ENCODE measurements at regions not wholly inside any gene's neighbourhood (a gene's known extent, or its start where the extent isn't known, plus 50 kb on each side); places are given as distances from the start of the nearest gene placed in this dataset.

GRCh38 chr7:22676385-22676784 is 50.6 kb upstream of the IL6 start:
- no peak for DNase-seq (ENCODE audit: low spot score)
- no peak for ATAC-seq
- Mint-ChIP-seq H3K4me3 (peak overlapping the region; percentile 85), H3K4me1 (ENCODE audit: low read depth in 2 of 2) (peaks cover 58 to 73% of the 10 kb centered on the region in 2 donors), H3K9me3 (peaks cover 10% of the 10 kb centered on the region), H3K27ac (peak overlapping the region; percentile 90 to 96), H3K27me3 (peaks cover 6 to 16% of the 10 kb centered on the region in 2 donors), H3K36me3 (peaks cover 20% of the 10 kb centered on the region)

DNA sequence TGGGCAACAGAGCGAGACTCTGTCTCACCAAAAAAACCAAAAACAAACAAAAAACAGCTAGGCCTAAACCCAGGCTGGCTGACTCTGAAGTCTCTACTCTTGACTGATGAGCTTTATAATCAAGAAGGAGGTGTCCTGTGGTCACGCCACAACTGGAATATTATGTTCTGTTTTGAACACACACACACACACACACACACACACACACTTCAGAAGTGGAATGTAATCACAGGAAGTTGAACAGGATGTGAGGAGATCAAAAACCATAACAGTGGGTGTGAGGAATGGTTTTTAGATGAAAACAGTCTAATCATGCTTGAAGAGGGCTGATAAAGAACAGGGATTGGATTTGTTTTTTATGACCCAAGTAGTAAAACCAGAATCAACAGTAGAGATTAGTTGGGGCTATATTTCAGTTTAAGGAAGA is 51.1 kb upstream of the IL6 start:
- ATAC-seq (peak in 1 of 2 donors; percentile 58), DNase-seq (ENCODE audit: low spot score) (no peak)
- Mint-ChIP-seq H3K4me1 (ENCODE audit: low read depth in 2 of 2) (peaks cover 55 to 71% of the 10 kb centered on the region in 2 donors), H3K27ac (peak overlapping the region; percentile 90 to 96), H3K27me3 (peaks cover 3 to 13% of the 10 kb centered on the region in 2 donors), H3K4me3 (peak overlapping the region; percentile 85), H3K36me3 (peaks cover 19% of the 10 kb centered on the region), H3K9me3 (peaks cover 7% of the 10 kb centered on the region)

- no peak for DNase-seq (ENCODE audit: low spot score)
- peaks cover 50 to 66% of the 10 kb centered on the region in 2 donors for H3K4me1 Mint-ChIP-seq (ENCODE audit: low read depth in 2 of 2)
- peak overlapping the region; percentile 85 for H3K4me3 Mint-ChIP-seq
- H3K9me3 Mint-ChIP-seq: peaks cover 7% of the 10 kb centered on the region
- peaks cover 14% of the 10 kb centered on the region for H3K36me3 Mint-ChIP-seq
- no peak for ATAC-seq
- H3K27me3 Mint-ChIP-seq: peaks cover 0 to 8% of the 10 kb centered on the region in 2 donors
- peak overlapping the region; percentile 90 to 96 for H3K27ac Mint-ChIP-seq
Observed at GRCh38 chr7:22675421-22675820, 51.6 kb upstream of the IL6 start.

DNA sequence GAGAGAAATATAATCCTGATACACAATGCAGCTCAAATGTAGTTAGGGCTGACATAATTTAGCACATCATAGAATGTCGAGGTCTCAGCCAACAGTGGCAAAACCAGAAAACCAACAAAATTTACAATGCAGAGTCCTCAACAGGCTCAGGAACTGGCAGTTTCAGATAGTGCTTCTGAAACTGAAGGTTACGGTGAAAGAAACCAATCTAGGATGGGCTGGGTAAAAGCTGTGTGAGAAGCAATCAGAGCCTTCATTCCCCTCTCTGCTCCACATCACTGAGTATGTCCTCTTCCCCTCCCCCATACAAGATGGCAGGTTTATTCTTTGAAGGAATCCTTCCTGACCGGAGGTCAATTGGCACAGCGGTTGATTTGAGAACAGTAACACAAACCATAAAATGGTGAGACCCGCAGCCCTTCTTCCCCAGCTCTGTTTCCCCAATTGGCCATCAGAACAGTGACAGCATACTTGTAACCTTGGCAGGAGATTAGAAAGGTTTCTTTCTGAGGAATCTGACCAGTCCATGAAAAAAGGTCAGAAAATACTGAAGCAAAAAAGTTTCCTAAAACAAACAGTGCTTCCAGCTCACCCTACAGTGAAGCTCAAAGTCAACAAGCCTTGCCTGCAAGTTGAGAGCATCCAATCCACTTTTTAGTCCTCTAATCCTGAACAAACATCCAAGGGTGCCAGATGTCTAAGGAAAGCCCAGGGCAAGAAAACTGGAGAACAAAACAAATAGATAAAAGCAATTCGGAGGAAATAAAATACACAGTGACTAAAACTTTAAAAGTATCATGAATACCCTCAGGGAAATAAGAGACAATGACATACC is 53.9 kb upstream of the IL6 start:
- H3K4me3 Mint-ChIP-seq: peak overlapping the region; percentile 67
- H3K9me3 Mint-ChIP-seq: peaks cover 7% of the 10 kb centered on the region
- ATAC-seq (peak; percentile 58 to 63), DNase-seq (ENCODE audit: low spot score) (no peak)
- peak overlapping the region; percentile 80 to 86 for H3K27ac Mint-ChIP-seq
- peaks cover 0 to 12% of the 10 kb centered on the region in 2 donors for H3K27me3 Mint-ChIP-seq
- peaks cover 13% of the 10 kb centered on the region for H3K36me3 Mint-ChIP-seq
- peaks cover 42 to 56% of the 10 kb centered on the region in 2 donors for H3K4me1 Mint-ChIP-seq (ENCODE audit: low read depth in 2 of 2)

- peaks cover 7% of the 10 kb centered on the region for H3K9me3 Mint-ChIP-seq
- peaks cover 0 to 16% of the 10 kb centered on the region in 2 donors for H3K27me3 Mint-ChIP-seq
- no peak for DNase-seq (ENCODE audit: low spot score)
- H3K4me3 Mint-ChIP-seq: peak overlapping the region; percentile 45
- H3K4me1 Mint-ChIP-seq (ENCODE audit: low read depth in 2 of 2): peaks cover 27 to 45% of the 10 kb centered on the region in 2 donors
- H3K27ac Mint-ChIP-seq: peak overlapping the region; percentile 80 to 86
- H3K36me3 Mint-ChIP-seq: peaks cover 10% of the 10 kb centered on the region
- ATAC-seq: no peak
Observed at GRCh38 chr7:22671177-22671879, 55.7 kb upstream of the IL6 start.

- ATAC-seq (no peak), DNase-seq (ENCODE audit: low spot score) (no peak)
- Mint-ChIP-seq H3K9me3 (peaks cover 7% of the 10 kb centered on the region), H3K4me3 (no peak overlapping the region), H3K36me3 (peaks cover 15% of the 10 kb centered on the region), H3K27ac (no peak overlapping the region), H3K4me1 (ENCODE audit: low read depth in 2 of 2) (peaks cover 28 to 45% of the 10 kb centered on the region in 2 donors), H3K27me3 (peaks cover 0 to 16% of the 10 kb centered on the region in 2 donors)
Observed at GRCh38 chr7:22670422-22670815, 56.6 kb upstream of the IL6 start.

DNA sequence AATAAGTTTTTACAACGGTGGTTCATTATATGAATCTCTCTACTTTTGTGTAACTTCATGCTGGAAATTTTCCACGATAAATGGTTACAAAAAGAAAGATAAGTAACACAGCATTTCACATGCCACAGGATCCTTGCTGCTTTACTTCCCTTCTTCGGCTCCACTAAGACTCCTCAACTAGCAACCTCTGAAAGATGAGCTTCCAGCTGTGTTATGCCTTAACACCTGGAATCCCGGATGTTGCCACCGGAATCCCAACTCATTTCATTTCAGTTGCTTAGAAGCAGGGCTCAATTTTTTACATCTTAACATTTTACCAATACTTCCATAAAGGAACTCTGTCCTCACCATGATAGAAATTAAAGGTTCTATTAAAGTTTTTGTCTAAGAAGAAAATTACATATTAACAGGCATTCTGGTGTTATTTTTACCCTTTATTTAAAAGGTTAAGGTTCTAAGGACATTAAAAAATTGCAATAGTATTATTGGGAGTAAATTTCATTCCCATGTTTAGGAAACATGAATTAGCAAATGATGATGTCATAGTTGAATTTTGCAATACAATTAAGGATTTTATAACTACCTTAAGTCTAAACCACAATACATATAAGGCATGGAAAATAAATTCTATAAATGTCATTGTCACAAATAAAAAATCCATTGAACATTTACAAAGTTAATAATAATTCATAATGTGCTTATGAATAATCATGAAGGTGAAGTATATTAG is 57.1 kb upstream of the IL6 start:
- no peak for DNase-seq (ENCODE audit: low spot score)
- Mint-ChIP-seq H3K27me3 (peaks cover 0 to 16% of the 10 kb centered on the region in 2 donors), H3K4me3 (no peak overlapping the region), H3K27ac (no peak overlapping the region), H3K9me3 (peaks cover 7% of the 10 kb centered on the region), H3K36me3 (peaks cover 15% of the 10 kb centered on the region), H3K4me1 (ENCODE audit: low read depth in 2 of 2) (peaks cover 28 to 45% of the 10 kb centered on the region in 2 donors)
- no peak for ATAC-seq

DNA sequence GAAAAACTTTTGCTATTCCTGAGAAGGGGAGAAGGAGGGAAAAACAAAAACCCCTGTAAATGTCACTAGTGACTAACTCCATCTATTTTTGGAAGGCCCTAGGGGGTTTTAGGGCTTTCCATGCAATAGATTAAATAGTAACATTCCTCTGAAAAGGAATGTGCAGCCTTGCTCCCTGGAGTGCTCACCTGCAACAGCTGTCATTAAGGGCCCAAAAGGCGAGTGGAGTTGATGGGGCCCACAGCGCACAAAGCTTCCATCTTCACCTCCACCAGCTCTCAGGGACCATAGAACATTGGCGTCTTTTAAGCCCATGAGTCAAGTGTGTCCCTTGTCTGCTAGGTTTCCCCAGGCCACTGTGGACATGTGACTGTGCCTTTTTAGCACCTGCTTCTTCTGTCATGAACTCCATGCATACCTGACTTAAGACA is 58.0 kb upstream of the IL6 start:
- DNase-seq (ENCODE audit: low spot score): no peak
- Mint-ChIP-seq H3K36me3 (peaks cover 15% of the 10 kb centered on the region), H3K27ac (no peak overlapping the region), H3K4me3 (no peak overlapping the region), H3K9me3 (peaks cover 7% of the 10 kb centered on the region), H3K27me3 (peaks cover 0 to 16% of the 10 kb centered on the region in 2 donors), H3K4me1 (ENCODE audit: low read depth in 2 of 2) (peaks cover 24 to 39% of the 10 kb centered on the region in 2 donors)
- no peak for ATAC-seq

DNA sequence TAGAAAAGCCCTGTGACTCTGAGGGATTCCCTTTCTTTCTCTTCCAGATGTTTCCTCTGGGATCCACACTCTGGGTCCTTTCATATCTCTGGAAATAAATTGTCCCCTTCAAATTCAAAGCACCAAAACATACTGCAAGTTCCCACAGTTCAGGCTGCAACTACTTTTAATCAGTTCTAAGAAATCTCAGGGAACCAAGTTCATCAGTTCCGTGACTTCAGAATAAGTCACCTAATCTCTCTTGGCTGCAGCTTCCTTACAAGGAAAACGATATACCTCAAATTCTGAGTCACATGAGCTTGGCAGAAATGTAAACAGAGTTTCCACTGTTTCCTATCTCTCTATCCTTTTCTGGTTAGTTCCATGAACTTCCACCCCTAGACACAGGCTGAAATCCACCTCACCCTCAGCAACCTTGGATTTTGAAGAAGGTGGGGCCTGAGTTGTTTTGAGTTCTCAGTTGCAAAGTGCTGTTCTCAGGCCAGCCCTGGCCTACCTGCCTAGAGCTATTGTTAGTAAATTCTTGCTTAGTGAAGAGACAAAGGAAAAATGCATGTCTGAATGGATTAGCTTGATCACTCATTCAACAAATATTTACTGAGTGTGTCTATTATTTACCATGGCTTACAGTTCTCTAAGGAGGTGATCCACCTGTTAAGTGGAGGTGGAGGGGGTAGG is 59.3 kb upstream of the IL6 start:
- Mint-ChIP-seq H3K27me3 (peaks cover 5 to 16% of the 10 kb centered on the region in 2 donors), H3K4me1 (ENCODE audit: low read depth in 2 of 2) (peaks cover 19 to 38% of the 10 kb centered on the region in 2 donors), H3K9me3 (peaks cover 2% of the 10 kb centered on the region), H3K27ac (no peak overlapping the region), H3K4me3 (no peak overlapping the region), H3K36me3 (peaks cover 5% of the 10 kb centered on the region)
- ATAC-seq (no peak), DNase-seq (ENCODE audit: low spot score) (no peak)

DNA sequence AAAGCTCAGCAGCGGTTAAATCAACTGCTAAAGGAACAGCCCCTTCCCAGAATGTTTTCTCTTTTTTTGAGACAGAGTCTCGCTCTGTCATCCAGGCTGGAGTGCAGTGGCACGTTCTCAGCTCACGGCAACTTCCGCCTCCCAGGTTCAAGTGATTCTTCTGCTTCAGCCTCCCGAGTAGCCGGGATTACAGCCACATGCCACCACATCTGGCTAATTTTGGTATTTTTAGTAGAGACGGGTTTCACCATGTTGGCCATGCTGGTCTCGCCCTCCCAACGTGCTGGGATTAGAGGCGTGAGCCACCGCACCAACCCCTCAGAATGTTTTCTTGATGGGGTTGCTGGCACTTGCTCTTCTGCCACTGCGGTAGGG is 59.8 kb upstream of the IL6 start:
- Mint-ChIP-seq H3K36me3 (peaks cover 5% of the 10 kb centered on the region), H3K4me1 (ENCODE audit: low read depth in 2 of 2) (peaks cover 19 to 39% of the 10 kb centered on the region in 2 donors), H3K9me3 (no peaks in the 10 kb centered on the region), H3K4me3 (no peak overlapping the region), H3K27ac (no peak overlapping the region), H3K27me3 (peaks cover 9 to 16% of the 10 kb centered on the region in 2 donors)
- DNase-seq (ENCODE audit: low spot score) (no peak), ATAC-seq (no peak)

DNA sequence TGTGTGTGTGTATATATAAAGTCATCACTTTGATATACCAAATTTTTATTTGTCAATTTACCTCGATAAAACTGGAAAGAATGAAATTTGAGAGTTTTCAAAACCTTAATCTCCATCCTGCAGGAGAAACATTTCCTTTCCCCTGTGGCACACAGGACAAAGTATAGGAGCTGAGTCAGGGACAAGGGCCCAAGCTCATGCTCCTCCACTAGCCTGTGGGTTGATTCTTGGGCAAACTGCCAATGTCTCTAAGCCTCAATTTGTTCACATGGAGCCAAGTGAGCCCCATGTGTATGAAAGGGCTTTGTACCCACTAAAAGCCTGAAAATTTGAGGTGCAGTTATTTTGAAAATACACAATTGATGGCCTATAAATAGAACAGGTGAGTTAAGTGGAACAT is 60.3 kb upstream of the IL6 start:
- peak overlapping the region in 1 of 2 donors; percentile 55 for H3K27ac Mint-ChIP-seq
- H3K36me3 Mint-ChIP-seq: peaks cover 5% of the 10 kb centered on the region
- peaks cover 21 to 41% of the 10 kb centered on the region in 2 donors for H3K4me1 Mint-ChIP-seq (ENCODE audit: low read depth in 2 of 2)
- ATAC-seq (no peak), DNase-seq (ENCODE audit: low spot score) (no peak)
- H3K9me3 Mint-ChIP-seq: no peaks in the 10 kb centered on the region
- no peak overlapping the region for H3K4me3 Mint-ChIP-seq
- H3K27me3 Mint-ChIP-seq: peaks cover 9 to 17% of the 10 kb centered on the region in 2 donors

DNA sequence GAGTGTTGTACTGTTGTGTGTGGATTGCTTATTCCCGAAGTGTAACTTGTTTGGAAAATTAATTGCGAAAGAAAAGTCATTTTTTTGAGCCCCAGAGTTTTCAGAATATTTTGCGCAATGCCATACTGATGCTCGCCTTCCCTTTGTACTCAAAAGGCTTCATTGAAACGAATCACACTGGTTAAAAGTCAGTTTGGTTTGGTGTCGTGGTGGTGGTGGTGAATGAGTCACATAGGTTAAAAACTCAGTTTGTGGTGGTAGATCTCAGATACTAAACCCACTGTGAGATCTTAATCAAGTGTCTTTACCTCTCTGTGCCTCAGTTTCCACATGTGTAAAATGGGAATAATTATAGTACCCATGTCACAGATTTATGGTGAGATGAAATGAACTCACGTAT is 61.1 kb upstream of the IL6 start:
- H3K36me3 Mint-ChIP-seq: peaks cover 5% of the 10 kb centered on the region
- H3K27ac Mint-ChIP-seq: peak overlapping the region; percentile 25 to 55
- DNase-seq (ENCODE audit: low spot score) (no peak), ATAC-seq (peak in 1 of 2 donors; percentile 59)
- H3K9me3 Mint-ChIP-seq: no peaks in the 10 kb centered on the region
- peaks cover 23 to 38% of the 10 kb centered on the region in 2 donors for H3K4me1 Mint-ChIP-seq (ENCODE audit: low read depth in 2 of 2)
- peak overlapping the region; percentile 32 for H3K4me3 Mint-ChIP-seq
- H3K27me3 Mint-ChIP-seq: peaks cover 14 to 23% of the 10 kb centered on the region in 2 donors

Measured in natural killer cell treated with Interleukin-12 subunit alpha and Interleukin-12 subunit beta and Interleukin-15 and Interleukin-18, amount 100 ng/mL, for 72 hours (primary cell).